HG03103 (cell line): ENCODE measurements at regions not wholly inside any gene's neighbourhood (a gene's known extent, or its start where the extent isn't known, plus 50 kb on each side); places are given as distances from the start of the nearest gene placed in this dataset.

Experiments used
- ATAC-seq: cut with Tn5 transposase; IDR thresholded peaks from one replicate; pipeline ENCODE4 v1.9.1; 2021; ENCODE audit warnings: low read depth; ENCODE audit not compliant: unreplicated experiment

DNA sequence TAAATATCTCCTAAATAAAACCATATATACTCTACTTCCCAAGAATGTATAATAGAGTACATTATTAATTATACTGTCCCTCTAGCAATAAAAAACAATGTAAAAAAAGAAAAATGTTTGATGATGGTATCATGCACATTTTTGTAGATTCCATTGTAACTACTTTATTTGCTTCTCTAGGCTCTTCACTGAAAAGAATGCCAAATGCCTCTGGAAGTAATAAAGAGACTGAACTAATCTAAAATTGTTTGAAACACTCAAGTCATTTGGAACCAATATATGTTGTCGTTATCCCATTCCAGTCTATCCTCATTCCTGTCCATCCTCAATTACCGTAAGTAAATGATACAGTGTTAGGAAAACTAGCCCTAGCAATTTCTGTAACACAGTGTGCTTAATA lies 233.6 kb downstream of the C12orf50 start:
- no peak for ATAC-seq

DNA sequence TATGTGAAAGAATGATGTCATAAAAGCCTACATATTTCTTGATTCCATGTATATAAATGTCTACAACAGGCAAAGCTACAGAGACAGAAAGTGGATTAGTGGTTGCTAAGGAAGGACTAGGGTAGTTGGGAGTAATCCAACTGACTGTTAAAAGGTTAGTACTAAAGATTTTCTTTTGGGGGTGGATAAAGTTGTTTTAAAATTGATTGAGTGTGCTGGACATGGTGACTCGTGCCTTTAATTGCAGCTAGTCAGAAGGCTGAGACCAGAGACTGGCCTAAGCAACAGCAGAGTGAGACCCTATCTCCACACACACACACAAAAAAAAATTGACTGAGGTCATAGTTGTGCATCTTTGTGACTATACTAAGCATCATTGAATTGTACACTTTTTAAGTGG lies 234.3 kb downstream of the C12orf50 start:
- ATAC-seq: no peak

DNA sequence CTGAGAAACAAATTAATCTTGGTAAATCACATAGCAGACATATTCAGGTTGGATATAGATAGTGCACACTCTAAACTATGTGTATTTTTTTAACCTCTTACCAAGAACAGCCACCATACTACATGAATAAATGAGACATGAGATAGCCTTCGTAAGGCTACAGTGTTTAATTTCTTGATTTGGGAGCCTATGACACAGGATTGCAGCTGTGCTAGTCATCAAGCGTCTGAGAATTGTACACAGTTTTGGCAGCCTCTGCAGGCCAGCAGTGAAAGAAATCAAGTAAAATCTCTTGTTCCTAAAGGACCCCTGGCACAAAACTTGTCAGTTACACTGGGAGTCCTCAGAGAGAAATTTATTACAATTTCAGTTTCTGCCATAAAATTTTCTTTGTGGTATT lies 236.1 kb downstream of the C12orf50 start:
- ATAC-seq: no peak

DNA sequence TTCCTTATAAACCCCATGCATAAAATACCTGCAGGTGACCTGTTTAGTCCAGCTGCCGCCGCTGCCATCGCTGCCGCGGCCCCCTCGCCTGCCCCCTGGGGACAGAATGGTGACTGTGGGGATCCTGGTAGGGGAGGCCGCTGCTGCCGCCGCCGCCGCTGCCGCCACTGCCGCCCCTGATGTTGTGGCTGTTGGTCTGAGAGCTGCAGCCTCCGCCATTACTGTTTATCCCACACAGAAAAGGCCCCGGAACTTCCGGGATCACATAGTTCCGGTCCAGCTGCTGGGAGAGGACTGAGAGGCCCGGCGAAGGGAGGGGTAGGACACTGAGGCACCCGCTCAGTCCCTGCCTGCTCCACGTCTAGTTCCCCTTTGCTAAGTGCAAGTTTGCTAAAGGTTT lies 244.9 kb downstream of the C12orf50 start:
- ATAC-seq: no peak

DNA sequence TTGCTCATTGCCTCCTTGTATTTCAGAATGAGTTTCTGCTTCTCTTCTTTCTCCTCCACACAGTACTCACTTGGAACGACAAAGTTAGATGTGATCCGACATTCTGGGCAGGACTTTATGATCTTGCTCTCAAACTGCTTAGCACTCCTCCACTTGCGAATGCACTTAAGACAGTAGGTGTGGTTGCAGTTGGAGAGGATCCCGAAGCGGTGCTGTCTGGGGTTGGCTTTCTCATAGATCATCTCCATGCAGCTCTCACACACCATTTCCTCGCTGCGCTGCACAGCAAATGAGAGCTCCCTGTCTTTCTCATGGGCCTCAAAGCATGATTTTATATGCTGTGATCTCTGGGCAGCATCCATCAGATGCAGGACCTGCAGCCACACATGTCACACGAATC lies 245.7 kb downstream of the C12orf50 start:
- no peak for ATAC-seq

DNA sequence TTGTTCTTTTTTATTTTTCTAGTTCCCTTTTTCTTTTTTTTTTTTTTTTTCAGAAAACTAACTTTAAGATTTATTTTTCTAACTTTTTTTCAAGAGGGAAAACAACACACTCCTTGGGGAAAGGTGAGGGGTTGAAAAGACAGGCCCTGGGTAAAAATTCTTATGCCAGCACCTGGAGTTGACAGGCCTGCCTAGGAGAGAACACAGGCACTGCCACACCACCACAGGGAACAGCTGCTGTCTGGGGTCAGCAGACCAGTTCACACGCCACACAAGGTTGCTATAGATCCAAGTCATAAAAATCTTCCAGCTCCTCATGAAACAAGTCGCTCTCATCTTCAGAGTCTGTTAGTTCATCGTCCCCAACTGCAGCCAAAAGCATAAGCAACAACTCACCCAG lies 246.4 kb downstream of the C12orf50 start:
- no peak for ATAC-seq

DNA sequence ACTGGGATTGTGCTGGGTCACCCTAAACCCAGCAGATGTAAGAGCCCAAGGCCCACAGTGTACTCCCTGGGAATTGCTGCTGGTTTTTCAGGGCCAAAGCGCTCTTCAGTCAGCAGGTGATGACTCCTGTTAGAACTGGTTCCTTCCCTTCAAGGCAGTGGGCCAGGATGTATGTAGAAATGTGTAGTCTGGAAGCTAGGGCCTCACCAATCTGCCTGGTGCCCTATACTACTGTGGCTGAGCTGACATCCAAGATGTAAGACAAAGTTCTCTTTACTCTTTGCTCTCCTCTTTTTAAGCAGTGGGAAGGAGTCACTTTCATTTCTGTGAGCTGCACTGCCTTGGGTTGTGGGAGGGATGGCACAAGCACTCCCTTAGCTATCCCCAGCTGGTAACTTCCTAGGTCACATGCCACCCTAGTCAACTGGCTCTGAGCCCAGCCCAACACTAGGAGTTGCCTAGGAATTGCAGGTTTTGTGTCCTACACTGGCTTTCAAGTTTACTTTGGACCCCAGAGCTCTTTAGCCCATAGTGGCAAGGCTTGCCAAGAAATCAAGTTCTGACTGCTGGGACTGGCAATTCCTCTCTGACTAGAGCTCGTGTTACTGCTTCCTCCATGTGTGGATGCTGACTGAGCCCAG lies 249.2 kb downstream of the C12orf50 start:
- no peak for ATAC-seq

DNA sequence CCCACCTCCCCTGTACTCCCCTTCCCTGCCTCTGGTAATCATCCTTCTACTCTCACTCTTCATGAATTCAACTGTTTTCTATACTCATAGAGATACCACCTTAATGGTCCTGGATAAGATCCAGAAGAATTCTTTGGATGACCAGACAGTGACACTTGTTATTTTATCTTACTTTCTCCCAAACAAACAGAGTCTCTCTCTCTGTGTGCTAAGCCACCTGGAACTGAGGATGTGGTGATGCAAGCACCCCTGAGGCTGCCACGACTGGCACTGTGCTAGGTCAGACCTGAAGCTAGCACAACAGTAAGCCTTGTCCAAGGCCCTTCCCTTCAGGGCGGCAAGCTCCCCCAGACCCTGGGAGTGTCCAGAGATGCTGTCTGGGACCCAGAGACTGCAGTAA lies 250.2 kb downstream of the C12orf50 start:
- ATAC-seq: no peak

DNA sequence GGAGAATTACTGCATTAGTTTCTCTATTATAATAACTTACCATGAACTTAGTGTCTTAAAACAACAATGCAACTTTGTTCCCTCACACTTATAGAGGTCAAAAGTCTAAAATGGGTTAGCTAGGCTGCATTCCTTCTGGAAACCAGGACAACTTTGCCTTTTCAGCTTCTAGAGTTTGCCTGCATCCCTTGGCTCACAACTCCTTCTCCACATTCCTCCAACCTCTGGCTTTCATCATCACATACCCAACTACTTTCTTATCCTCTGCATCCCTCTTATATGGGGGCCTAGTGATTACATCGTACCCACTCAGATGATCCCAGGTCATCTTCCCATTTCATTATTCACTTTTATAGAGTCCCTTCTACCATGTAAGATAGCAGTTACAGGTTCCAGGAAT lies 251.1 kb downstream of the C12orf50 start:
- ATAC-seq: no peak

DNA sequence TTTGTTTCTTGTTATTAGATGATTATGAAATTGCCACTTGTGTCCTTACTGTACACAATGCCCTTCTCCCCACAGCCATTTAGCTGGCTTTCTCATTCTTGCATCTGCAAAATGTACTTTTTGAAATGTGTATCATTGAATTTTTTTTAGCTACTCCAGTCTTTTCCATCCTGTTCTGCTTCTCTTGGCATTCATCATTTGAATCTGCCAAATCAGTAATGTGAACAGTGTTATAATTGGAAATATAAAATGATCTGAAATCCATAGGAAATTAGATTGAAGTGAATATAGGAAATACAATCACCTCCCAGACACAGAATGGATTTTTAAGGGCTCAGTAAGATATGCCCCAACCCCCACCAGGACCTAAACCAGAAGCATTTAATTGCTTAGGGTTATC lies 253.4 kb downstream of the C12orf50 start:
- no peak for ATAC-seq

DNA sequence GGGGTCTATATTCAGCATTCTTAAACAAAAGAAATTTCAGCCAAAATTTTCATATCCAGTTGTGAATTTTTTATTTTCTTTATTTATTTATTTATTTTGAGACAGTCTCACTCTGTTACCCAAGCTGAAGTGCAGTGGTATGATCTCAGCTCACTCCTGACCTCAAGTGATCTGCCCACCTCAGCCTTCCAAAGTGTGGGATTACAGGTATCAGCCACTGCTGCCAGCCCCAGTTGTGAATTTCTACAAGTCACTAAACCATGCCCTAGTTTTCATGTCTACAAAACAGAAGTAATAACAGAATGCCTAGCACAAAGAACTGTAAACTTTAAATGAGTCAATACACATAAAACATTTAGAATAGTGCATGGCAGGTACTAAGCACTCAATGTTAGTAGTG lies 254.2 kb downstream of the C12orf50 start:
- ATAC-seq: no peak

DNA sequence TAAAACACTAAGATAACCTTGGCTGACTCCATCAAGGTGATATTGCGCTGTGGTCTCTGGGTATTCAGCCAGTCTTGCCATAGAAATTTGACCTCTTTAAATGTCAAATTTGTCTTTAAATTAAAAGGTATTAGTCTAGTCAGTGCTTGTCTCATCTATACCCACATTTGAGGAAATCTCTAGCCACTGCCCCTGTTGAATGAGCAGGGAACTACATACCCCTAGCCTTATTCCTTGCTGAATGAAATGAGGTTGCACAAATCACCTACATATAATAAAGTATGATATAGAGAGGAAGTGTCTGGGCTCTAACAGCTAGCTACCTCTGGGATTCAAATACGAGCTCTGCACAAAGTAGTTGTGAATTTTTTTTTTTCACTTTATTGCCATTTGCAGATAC lies 256.8 kb downstream of the C12orf50 start:
- ATAC-seq: no peak

DNA sequence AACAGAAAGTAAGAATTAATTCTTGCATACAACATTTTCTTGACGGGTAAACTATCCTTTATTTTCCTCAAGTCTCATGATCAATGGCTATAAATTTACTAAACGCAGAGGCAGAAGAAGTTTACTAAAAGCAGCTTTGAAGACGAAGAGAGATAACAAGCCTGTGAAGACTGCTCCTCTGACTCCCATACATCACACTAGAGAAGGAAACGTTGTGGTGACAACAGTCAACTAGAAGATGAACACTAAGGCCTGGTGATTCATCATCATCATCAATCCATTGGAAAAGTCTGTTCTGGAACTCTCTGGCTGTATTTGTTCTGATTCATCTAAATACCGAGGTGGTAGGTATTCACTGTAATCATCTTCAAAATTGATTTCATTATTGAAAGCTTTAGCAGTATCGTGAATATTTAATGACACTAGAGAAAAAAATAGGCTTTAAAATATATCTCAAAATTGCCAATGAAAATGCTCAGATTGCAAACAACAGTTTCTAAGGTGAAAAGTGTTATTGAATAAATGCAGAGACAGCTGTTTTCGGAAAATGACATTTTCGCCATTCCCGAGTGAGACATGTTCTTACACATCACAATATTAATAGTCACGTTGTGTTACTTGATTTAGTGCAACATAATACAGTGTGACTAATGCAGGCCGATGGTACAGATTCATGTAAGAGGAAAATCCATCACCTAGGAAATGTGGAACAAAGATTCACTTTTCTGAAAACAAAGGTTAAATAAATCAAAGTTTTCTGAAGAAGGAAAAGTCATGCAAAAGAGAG lies 260.5 kb downstream of the C12orf50 start:
- ATAC-seq: no peak

DNA sequence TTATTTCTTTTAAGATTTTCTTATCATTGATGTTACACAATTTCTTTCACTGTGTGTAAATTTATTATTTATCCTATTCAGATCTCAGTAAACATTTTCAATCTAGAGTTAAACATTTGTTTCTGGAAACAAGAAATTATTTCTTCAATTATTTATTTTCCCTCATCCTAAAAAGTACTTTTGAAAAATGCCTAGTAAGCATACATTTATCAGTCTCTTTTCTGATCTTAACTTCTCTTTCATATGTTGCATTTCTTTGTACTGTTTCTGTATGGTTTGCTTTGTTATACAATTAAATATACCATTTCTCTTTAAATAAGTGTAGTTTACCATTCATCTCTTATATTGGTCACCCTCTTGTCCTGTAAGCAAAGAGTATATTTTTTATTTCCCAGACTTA lies 263.2 kb downstream of the C12orf50 start:
- no peak for ATAC-seq

DNA sequence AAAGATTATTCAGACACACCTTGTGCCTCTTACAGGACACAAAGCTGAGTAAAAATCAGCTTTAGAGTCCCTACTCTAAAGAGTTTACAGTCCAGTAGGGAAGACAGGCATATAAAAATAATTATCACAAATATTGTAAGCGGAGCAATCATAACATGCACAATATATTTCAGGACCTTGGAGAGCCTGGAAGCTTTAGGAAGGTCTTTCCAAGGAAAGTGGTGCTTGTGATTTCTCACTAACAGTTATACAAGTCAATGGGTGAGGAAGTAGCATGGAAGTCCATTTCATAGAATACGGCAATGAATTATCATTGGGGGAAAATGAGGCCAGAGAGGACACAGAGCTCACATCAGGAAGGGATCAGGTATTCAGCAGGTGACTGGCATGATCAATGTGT lies 268.3 kb downstream of the C12orf50 start:
- no peak for ATAC-seq

DNA sequence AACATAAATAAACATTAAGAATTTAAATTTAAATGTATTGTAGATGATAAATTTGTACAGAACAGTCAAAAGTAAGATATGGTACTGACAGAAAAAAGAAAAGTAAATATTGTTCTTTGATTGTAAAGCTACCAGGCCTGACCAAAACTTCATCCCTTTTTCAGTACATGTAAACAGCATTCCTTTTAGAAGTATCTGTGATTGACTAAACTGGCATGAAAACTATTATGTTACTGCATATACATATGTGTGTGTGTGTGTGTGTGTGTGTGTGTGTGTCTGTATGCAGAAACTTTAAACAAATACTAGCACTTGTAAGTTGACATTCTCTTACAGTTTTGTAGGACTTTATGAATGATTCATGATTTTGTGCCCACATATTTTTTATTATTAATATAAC lies 270.9 kb downstream of the C12orf50 start:
- no peak for ATAC-seq

DNA sequence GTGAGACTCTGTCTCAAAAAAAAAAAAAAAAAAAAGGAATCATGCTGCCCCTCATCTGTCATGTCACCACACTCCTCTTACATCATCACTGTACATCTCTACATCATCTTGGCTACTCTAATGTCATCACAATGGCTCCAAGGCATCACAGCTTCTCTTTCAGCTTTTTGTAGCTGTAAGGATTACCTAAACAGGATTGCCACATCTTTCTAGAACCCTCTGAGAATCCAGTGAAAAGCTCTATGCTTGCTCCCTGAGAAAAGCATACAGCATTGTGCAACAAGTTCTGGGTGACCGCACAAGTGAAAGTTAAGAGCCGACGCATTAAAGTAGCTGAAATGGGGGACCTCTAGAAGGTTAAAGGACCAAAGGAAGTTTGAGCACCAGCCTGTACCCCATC lies 272.5 kb downstream of the C12orf50 start:
- ATAC-seq: no peak

DNA sequence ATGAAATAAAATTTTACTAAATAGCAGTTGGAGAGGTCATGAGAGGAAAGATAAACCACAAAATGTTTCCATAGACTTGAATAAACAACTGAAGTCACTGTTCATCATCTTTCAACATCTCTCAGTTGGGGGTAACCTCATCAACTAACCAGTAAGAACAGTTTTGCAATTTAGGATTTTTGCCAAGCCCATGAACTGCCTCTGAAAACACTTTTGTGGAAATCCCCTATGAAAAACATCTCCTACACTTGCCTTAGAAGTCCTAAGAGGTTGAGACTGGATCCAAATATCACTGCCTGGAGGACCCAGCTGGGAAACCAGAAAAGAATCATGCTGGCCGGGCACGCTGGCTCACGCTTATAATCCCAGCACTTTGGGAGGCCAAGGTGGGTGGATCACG lies 273.1 kb downstream of the C12orf50 start:
- ATAC-seq: no peak

DNA sequence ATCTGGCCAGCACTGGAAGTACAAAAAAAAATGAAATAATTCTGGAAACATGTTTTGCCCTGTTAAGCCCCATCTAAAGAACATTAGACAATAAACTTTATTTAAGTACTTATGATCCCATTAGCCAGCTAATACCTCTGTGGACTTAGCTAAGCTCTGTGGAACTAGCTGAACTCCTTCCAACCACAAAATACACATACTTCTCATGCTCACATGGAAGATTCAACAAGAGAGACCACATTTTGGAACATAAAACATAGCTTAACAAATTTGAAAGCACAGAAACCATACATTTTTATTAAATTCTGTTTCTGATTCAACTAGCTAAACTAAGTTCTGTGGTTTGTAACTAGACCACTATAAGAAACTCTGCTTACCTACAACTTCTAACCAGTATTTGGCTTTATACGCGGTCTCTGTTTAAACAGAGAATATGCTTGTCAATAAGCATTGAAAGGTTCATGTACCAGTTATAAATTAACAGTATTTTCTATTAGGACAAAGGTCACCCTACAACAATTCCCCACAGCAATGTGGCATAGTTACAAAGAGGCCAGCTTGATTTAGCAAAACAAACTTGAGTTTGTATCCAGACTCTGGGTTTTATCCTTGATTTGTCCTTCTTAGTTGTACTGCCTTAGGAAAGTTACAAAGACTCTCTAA lies 300.1 kb downstream of the C12orf50 start:
- ATAC-seq: no peak

DNA sequence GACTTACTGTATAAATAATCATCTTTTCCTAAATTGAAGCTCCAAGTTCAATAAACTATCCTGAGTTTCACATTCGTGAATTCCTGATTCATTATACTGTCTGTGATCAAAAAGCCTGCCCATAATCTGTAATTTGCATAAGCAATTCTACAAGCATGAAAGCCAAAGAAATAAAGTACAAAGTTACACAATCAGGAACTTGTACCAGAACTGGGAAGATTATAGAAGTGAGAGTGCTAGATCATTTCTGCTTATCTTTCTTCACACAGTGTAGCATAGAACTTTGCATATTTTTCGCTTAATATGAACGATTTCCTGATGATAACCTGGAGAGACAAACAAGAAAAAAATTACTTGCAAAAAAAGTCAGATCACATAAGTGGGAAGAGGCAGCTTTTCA lies 308.2 kb downstream of the C12orf50 start:
- ATAC-seq: no peak

DNA sequence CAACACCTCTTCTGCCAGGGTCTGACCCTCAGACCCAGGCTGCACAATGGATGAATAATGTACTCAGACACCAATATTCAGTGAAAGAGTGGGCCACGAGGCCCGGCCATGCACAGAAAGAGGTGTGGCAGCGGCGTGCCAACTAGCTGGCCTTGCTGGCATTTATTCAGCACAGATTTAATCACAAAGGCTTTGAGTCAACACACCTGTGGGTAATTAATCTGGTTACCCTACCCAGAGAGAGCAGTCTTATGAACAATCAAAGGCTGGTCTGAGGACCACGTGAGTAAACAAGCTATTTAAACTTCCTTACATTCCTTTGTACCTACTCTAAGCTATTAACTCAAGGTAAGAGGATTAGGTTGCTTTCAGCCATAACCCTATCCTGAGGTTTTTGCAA lies 324.8 kb downstream of the C12orf50 start:
- ATAC-seq: no peak

DNA sequence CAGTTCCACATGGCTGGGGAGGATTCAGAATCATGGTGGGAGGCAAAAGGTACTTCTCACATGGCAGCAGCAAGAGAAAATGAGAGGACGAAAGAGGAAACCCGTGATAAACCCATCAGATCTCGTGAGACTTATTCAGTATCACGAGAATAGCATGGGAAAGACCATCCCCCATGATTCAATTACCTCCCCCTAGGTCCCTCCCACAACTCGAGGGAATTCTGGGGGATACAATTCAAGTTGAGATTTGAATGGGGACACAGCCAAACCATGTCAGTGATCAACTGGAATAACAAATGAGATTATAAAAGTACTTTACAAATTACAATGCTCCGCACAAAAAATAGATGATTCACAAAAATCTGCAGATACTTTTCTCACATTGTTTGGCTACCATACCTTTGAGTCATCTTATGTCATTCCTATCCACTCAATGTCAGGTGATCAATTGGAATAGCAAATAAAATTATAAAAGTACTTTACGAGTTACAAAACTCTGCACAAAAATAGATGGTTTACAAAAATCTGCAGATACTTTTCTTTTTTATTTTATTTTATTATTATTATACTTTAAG lies 338.9 kb downstream of the C12orf50 start:
- no peak for ATAC-seq
